Keratinocyte (primary cell): ENCODE measurements at regions not wholly inside any gene's neighbourhood (a gene's known extent, or its start where the extent isn't known, plus 50 kb on each side); places are given as distances from the start of the nearest gene placed in this dataset.

Experiments used
- DNase-seq: peaks from one replicate; pipeline ENCODE4 v3.0.0-alpha.2; 2011; ENCODE audit warnings: low read depth, missing footprints, low spot score
- FAIRE-seq: peaks from 2 replicates; lab custom pipeline; 2011; peaks lifted over from hg19 to GRCh38; lab: Jason Lieb, UNC
- H2AFZ ChIP-seq: 2 replicates; pipeline ENCODE4 v1.6.0; 2012; ENCODE audit warnings: low read length, control low read depth, inconsistent platforms; ENCODE audit not compliant: control insufficient read depth
- H3K27ac ChIP-seq: 2 replicates; pipeline ENCODE4 v1.5.1; 2011; ENCODE audit warnings: low read length; ENCODE audit not compliant: control insufficient read depth, insufficient read depth
- H3K27me3 ChIP-seq: 3 replicates; pipeline ENCODE4 v1.6.0; 2011; ENCODE audit warnings: low read length; ENCODE audit not compliant: control insufficient read depth, insufficient read depth; ENCODE audit errors: extremely low read depth
- H3K36me3 ChIP-seq, 2 experiments: 2 replicates in 1 of 2; 3 replicates in 1 of 2; pipeline ENCODE4 v1.5.1; 2011; ENCODE audit warnings: low read length in 2 of 2, mild to moderate bottlenecking in 1 of 2; ENCODE audit not compliant: control insufficient read depth in 2 of 2, insufficient read depth in 2 of 2; ENCODE audit errors: extremely low read depth in 1 of 2
- H3K4me1 ChIP-seq: 3 replicates; pipeline ENCODE4 v1.5.1; 2011; ENCODE audit warnings: low read length; ENCODE audit not compliant: control insufficient read depth, insufficient read depth; ENCODE audit errors: extremely low read depth
- H3K4me2 ChIP-seq: 3 replicates; pipeline ENCODE4 v1.6.0; 2011; ENCODE audit warnings: low read depth, low read length; ENCODE audit not compliant: control insufficient read depth, insufficient read depth; ENCODE audit errors: extremely low read depth
- H3K4me3 ChIP-seq, 3 experiments: fragments of 200-600 bp in 1 of 3; sonication (generic) in 1 of 3; 2 replicates in 2 of 3; 3 replicates in 1 of 3; pipeline ENCODE4 v1.5.1; 2011 to 2016; ENCODE audit warnings: low read length in 3 of 3, mild to moderate bottlenecking in 3 of 3, control low read depth in 2 of 3, inconsistent platforms in 1 of 3, low read depth in 1 of 3, mixed read lengths in 1 of 3, mixed run types in 1 of 3, moderate library complexity in 1 of 3; ENCODE audit not compliant: control insufficient read depth in 2 of 3, insufficient read depth in 2 of 3; ENCODE audit errors: extremely low read depth in 1 of 3
- H3K79me2 ChIP-seq: 2 replicates; pipeline ENCODE4 v1.6.0; 2012; ENCODE audit warnings: low read length; ENCODE audit not compliant: control insufficient read depth, insufficient read depth
- H3K9ac ChIP-seq: 3 replicates; pipeline ENCODE4 v1.6.0; 2011; ENCODE audit warnings: low read length; ENCODE audit not compliant: control insufficient read depth, insufficient read depth; ENCODE audit errors: extremely low read depth
- H3K9me1 ChIP-seq: 3 replicates; pipeline ENCODE4 v1.6.0; 2011; ENCODE audit warnings: low read length; ENCODE audit not compliant: control insufficient read depth, insufficient read depth; ENCODE audit errors: extremely low read depth
- H3K9me3 ChIP-seq: 2 replicates; pipeline ENCODE4 v1.5.1; 2012; ENCODE audit warnings: low read depth, low read length; ENCODE audit not compliant: control insufficient read depth
- H4K20me1 ChIP-seq: 3 replicates; pipeline ENCODE4 v1.6.0; 2011; ENCODE audit warnings: low read length; ENCODE audit not compliant: control insufficient read depth, insufficient read depth; ENCODE audit errors: extremely low read depth
- EZH2 ChIP-seq: IDR thresholded peaks from one replicate; pipeline ENCODE4 v1.6.1; 2012; ENCODE audit warnings: inconsistent platforms, mild to moderate bottlenecking, low read length, moderate library complexity
- dilution Hi-C: fragments of 300-500 bp; cut with MboI; formaldehyde crosslinking; loops from one replicate; pipeline ENCODE4 v1.7.0; 2020; ENCODE audit warnings: low sequenced_read_pairs; ENCODE audit not compliant: extremely low pct_ligation_motif_present
- TF ChIP-seq, protein P1 (sequence below), 3 experiments: IDR thresholded peaks in 1 of 3; conservative IDR thresholded peaks in 1 of 3; optimal IDR thresholded peaks in 1 of 3; 2 replicates in 2 of 3; 3 replicates in 1 of 3; pipeline versions ENCODE3 to v1.5.1; 2011; ENCODE audit warnings: low read length in 3 of 3, mild to moderate bottlenecking in 3 of 3, moderate library complexity in 2 of 3, control low read depth in 1 of 3, inconsistent platforms in 1 of 3; ENCODE audit not compliant: insufficient read depth in 2 of 3; ENCODE audit errors: extremely low read depth in 1 of 3

DNA sequence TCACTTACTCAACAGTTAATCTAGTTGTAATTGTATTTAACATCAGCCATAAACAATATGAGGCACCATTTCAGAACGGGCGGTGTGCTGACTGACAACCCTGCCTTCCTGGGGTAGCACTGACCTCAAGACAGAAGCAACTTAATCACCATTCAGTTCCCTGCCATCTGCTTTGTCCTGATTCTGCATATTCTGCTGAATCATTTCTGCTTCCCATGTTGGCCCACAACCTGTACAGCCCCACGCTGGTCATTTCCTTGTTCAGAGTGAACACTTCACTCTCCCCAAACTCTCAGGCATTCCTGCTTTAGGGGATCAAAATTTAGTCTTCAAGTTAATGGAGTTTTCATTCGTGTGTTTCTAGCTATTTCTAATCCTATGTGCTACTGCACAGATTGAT is 132.3 kb upstream of the ZBED5 start:
- Histone ChIP-seq H3K36me3 (no peaks in the 10 kb centered on the region), H3K4me1 (no peaks in the 10 kb centered on the region), H2AFZ (no peak overlapping the region), H3K27ac (no peak overlapping the region), H3K27me3 (no peaks in the 10 kb centered on the region), H3K9ac (no peak overlapping the region), H3K9me1 (no peaks in the 10 kb centered on the region), H4K20me1 (no peaks in the 10 kb centered on the region), H3K79me2 (no peaks in the 10 kb centered on the region), H3K9me3 (no peaks in the 10 kb centered on the region), H3K4me3 (no peak overlapping the region), H3K4me2 (no peak overlapping the region)
- dilution Hi-C loops: no loop called here
- no peak for TF ChIP-seq EZH2
- TF ChIP-seq, protein P1, sequence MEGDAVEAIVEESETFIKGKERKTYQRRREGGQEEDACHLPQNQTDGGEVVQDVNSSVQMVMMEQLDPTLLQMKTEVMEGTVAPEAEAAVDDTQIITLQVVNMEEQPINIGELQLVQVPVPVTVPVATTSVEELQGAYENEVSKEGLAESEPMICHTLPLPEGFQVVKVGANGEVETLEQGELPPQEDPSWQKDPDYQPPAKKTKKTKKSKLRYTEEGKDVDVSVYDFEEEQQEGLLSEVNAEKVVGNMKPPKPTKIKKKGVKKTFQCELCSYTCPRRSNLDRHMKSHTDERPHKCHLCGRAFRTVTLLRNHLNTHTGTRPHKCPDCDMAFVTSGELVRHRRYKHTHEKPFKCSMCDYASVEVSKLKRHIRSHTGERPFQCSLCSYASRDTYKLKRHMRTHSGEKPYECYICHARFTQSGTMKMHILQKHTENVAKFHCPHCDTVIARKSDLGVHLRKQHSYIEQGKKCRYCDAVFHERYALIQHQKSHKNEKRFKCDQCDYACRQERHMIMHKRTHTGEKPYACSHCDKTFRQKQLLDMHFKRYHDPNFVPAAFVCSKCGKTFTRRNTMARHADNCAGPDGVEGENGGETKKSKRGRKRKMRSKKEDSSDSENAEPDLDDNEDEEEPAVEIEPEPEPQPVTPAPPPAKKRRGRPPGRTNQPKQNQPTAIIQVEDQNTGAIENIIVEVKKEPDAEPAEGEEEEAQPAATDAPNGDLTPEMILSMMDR (optimal IDR thresholded peaks at IDR 0.05 in 1 of 3, IDR thresholded peaks at IDR 0.05 in 1 of 3, conservative IDR thresholded peaks at IDR 0.05 in 1 of 3; ENCODE audit: extremely low read depth in 1 of 3, insufficient read depth in 2 of 3, low read length in 3 of 3): no peak
- FAIRE-seq (no peak), DNase-seq (no peak)

GRCh38 chr11:10986006-10986405 is 128.2 kb upstream of the ZBED5 start:
- no peaks in the 10 kb centered on the region for H3K27me3 ChIP-seq
- TF ChIP-seq, protein P1 (optimal IDR thresholded peaks at IDR 0.05 in 1 of 3, IDR thresholded peaks at IDR 0.05 in 1 of 3, conservative IDR thresholded peaks at IDR 0.05 in 1 of 3; ENCODE audit: extremely low read depth in 1 of 3, insufficient read depth in 2 of 3, low read length in 3 of 3): no peak
- TF ChIP-seq EZH2: no peak
- H3K79me2 ChIP-seq: no peaks in the 10 kb centered on the region
- H3K9me3 ChIP-seq: no peaks in the 10 kb centered on the region
- H3K9ac ChIP-seq: no peak overlapping the region
- H3K36me3 ChIP-seq: no peaks in the 10 kb centered on the region
- no peak for DNase-seq
- no peak for FAIRE-seq
- H3K9me1 ChIP-seq: no peaks in the 10 kb centered on the region
- no peak overlapping the region for H3K4me3 ChIP-seq
- H2AFZ ChIP-seq: no peak overlapping the region
- H3K4me2 ChIP-seq: no peak overlapping the region
- dilution Hi-C loops: no loop called here
- H3K27ac ChIP-seq: no peak overlapping the region
- peaks cover 7% of the 10 kb centered on the region for H3K4me1 ChIP-seq
- no peaks in the 10 kb centered on the region for H4K20me1 ChIP-seq
